HG02852 (cell line): ENCODE measurements at regions not wholly inside any gene's neighbourhood (a gene's known extent, or its start where the extent isn't known, plus 50 kb on each side); places are given as distances from the start of the nearest gene placed in this dataset.

Source experiments
- ATAC-seq: cut with Tn5 transposase; IDR thresholded peaks from one replicate; pipeline ENCODE4 v1.9.1; 2021; ENCODE audit warnings: mild to moderate bottlenecking, moderate library complexity; ENCODE audit not compliant: unreplicated experiment

- no peak for ATAC-seq
These were observed 809.6 kb downstream of the PDHA2 start for GRCh38 chr4:96649536-96649935.

- no peak for ATAC-seq
These were observed 812.3 kb downstream of the PDHA2 start for GRCh38 chr4:96652158-96652557.

GRCh38 chr4:96652821-96653220, 812.9 kb downstream of the PDHA2 start:
- ATAC-seq = no peak

GRCh38 chr4:96654045-96654444, 814.2 kb downstream of the PDHA2 start:
- ATAC-seq = no peak

- no peak for ATAC-seq
These were observed 830.5 kb downstream of the PDHA2 start for GRCh38 chr4:96670381-96670780.

- no peak for ATAC-seq
These were observed 835.5 kb downstream of the PDHA2 start for GRCh38 chr4:96675416-96675815.

GRCh38 chr4:96675896-96676295, 836.0 kb downstream of the PDHA2 start:
- ATAC-seq = no peak

- no peak for ATAC-seq
These were observed 837.0 kb downstream of the PDHA2 start for GRCh38 chr4:96676754-96677435.

- ATAC-seq = no peak
These were observed 837.6 kb downstream of the PDHA2 start for GRCh38 chr4:96677499-96677898.

GRCh38 chr4:96681218-96681617, 841.3 kb downstream of the PDHA2 start:
- no peak for ATAC-seq

- no peak for ATAC-seq
These were observed 845.8 kb downstream of the PDHA2 start for GRCh38 chr4:96685691-96686090.

GRCh38 chr4:96691521-96691920, 851.6 kb downstream of the PDHA2 start:
- ATAC-seq = no peak

- no peak for ATAC-seq
These were observed 858.9 kb downstream of the PDHA2 start for GRCh38 chr4:96698831-96699230.

GRCh38 chr4:96703265-96703664, 863.4 kb downstream of the PDHA2 start:
- no peak for ATAC-seq

- ATAC-seq = no peak
These were observed 868.9 kb downstream of the PDHA2 start for GRCh38 chr4:96708766-96709165.

GRCh38 chr4:96713271-96713850, 873.5 kb downstream of the PDHA2 start:
- ATAC-seq = no peak

- no peak for ATAC-seq
These were observed 889.7 kb downstream of the PDHA2 start for GRCh38 chr4:96729641-96730040.

- no peak for ATAC-seq
These were observed 890.5 kb downstream of the PDHA2 start for GRCh38 chr4:96730432-96730831.

GRCh38 chr4:96736352-96736889, 896.5 kb downstream of the PDHA2 start:
- ATAC-seq = no peak

- ATAC-seq = no peak
These were observed 899.2 kb downstream of the PDHA2 start for GRCh38 chr4:96739101-96739500.

GRCh38 chr4:96742332-96743014, 902.6 kb downstream of the PDHA2 start:
- no peak for ATAC-seq

GRCh38 chr4:96744676-96745075, 904.8 kb downstream of the PDHA2 start:
- ATAC-seq = no peak
